Muscle layer of colon (tissue), 2 donors: ENCODE measurements at regions not wholly inside any gene's neighbourhood (a gene's known extent, or its start where the extent isn't known, plus 50 kb on each side); places are given as distances from the start of the nearest gene placed in this dataset.

ENCODE experiments used
- H3K27ac ChIP-seq: one replicate; pipeline ENCODE4 v1.7.0; 2013; ENCODE audit warnings: low read depth, mild to moderate bottlenecking, low read length, moderate library complexity
- H3K27me3 ChIP-seq, 2 donors: one replicate each; pipeline ENCODE4 v1.7.0; 2013; ENCODE audit warnings: low read length in 2 of 2, mild to moderate bottlenecking in 2 of 2; ENCODE audit not compliant: insufficient read depth in 2 of 2, control insufficient read depth in 1 of 2
- H3K36me3 ChIP-seq: one replicate; pipeline ENCODE4 v1.7.0; 2013; ENCODE audit warnings: mild to moderate bottlenecking, low read length; ENCODE audit not compliant: insufficient read depth
- H3K4me1 ChIP-seq: one replicate; pipeline ENCODE4 v1.7.0; 2013; ENCODE audit warnings: mild to moderate bottlenecking, low read length; ENCODE audit not compliant: insufficient read depth
- H3K4me3 ChIP-seq, 2 donors: one replicate each; pipeline ENCODE4 v1.7.0; 2013; ENCODE audit warnings: low read length in 2 of 2, low read depth in 1 of 2, mild to moderate bottlenecking in 1 of 2, moderate library complexity in 1 of 2
- H3K9ac ChIP-seq: one replicate; pipeline ENCODE4 v1.7.0; 2013; ENCODE audit warnings: low read length
- H3K9me3 ChIP-seq: one replicate; pipeline ENCODE4 v1.7.0; 2013; ENCODE audit warnings: mild to moderate bottlenecking, low read length
- donor health status: abdominal sarcoma.
- donor health status: Adenocarcinoma of cecum.

DNA sequence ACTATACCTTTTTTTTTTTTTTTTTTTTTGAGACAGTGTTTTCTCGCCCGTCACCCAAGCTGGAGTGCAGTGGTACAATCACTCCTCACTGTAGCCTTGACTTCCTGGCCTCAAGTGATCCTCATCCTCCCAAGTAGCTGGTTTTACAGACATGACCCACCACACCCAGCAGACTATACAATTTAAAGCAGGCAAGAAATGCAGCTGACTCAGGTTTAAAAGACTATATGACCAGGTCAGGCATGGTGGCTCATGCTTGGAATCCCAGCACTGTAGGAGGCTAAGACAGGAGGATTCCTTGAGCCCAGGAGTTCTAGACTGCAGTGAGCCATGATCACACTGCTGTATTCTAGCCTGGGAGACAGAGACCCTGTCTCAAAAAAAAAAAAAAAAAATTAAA is 89.5 kb upstream of the AUTS2 start:
- Histone ChIP-seq H3K27me3 (no peaks in the 10 kb centered on the region), H3K9ac (no peak overlapping the region), H3K27ac (no peak overlapping the region), H3K4me3 (no peak overlapping the region), H3K9me3 (no peaks in the 10 kb centered on the region), H3K4me1 (no peaks in the 10 kb centered on the region), H3K36me3 (no peaks in the 10 kb centered on the region)

GRCh38 chr7:69510114-69510513 is 88.2 kb upstream of the AUTS2 start:
- Histone ChIP-seq H3K9ac (no peak overlapping the region), H3K27ac (no peak overlapping the region), H3K27me3 (no peaks in the 10 kb centered on the region)

DNA sequence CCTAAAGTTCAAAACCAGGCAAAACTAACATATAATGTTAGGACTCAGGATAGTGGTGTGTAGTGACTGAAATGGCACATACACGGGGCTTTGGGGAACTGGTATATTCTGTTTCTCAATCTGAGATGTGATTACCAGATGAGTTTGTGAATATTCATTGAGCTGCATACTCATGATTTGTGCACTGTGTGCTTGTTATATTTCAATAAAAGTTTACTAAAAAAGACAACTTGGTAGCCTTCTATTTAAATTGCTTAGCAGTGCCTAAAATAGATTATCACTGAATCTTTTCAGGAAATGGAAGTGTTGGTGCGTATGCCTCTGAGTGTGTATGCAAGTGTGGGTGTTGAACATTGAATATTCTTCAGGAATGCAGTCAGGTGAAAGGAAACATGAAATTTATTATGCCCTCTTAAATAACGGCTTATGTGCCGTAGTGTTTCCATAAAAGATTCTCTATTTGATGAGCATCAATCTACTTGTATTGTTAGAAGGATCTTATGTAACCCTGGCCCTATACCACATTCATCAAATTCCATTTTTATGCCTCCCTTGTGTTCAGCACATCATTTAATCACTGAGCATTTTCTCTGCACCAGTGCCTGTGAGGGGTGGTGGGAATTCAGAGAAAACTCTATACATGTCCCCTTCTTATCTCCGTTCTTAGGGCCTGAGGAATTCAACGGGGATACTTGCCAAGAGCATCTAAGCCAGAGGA is 82.6 kb upstream of the AUTS2 start:
- no peak overlapping the region for H3K4me3 ChIP-seq
- H3K4me1 ChIP-seq: peaks cover 9% of the 10 kb centered on the region
- H3K36me3 ChIP-seq: no peaks in the 10 kb centered on the region
- no peaks in the 10 kb centered on the region for H3K9me3 ChIP-seq
- no peaks in the 10 kb centered on the region for H3K27me3 ChIP-seq
- H3K27ac ChIP-seq: no peak overlapping the region
- H3K9ac ChIP-seq: no peak overlapping the region

More at GRCh38 chr7:69510114-69510513, 88.2 kb upstream of the AUTS2 start:
- Histone ChIP-seq H3K9me3 (no peaks in the 10 kb centered on the region), H3K36me3 (no peaks in the 10 kb centered on the region), H3K4me1 (no peaks in the 10 kb centered on the region), H3K4me3 (no peak overlapping the region)

DNA sequence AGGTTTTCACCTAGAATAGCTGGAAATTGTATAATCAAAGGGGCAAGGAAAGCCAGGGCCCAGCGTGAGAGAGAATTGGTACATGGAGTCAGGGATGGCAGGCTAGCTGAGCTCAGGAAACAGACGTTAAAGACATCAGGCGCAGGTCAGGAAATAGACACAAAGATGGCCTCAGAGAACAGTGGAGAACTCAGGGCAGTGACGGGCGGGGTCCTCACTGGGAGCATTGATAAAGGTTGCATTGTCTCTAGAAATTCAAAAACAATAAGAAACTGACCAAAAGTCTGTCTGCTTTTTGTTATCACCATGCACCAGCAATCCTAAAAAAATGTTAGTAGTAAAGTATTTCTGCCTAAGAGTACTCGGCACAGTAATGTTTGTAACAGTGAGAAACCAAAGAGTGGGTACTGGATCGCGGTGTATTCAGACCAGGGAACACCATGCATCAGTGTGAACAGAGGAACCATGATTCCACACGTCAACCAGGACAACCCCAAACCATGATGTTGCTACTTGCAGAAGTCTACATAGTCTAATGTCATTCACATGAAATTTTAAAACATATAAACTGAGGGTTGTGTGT is 81.9 kb upstream of the AUTS2 start:
- Histone ChIP-seq H3K36me3 (no peaks in the 10 kb centered on the region), H3K27ac (no peak overlapping the region), H3K9ac (no peak overlapping the region), H3K27me3 (no peaks in the 10 kb centered on the region), H3K9me3 (no peaks in the 10 kb centered on the region), H3K4me3 (no peak overlapping the region), H3K4me1 (peaks cover 9% of the 10 kb centered on the region)

GRCh38 chr7:69517985-69518704 is 80.1 kb upstream of the AUTS2 start:
- Histone ChIP-seq H3K36me3 (no peaks in the 10 kb centered on the region), H3K9me3 (no peaks in the 10 kb centered on the region), H3K27ac (no peak overlapping the region), H3K4me3 (peak overlapping the region in 1 of 2 donors; percentile 6), H3K9ac (no peak overlapping the region), H3K4me1 (peaks cover 9% of the 10 kb centered on the region), H3K27me3 (no peaks in the 10 kb centered on the region)

GRCh38 chr7:69518705-69519077 is 79.6 kb upstream of the AUTS2 start:
- Histone ChIP-seq H3K4me3 (peak overlapping the region in 1 of 2 donors; percentile 6), H3K27ac (no peak overlapping the region), H3K4me1 (peaks cover 9% of the 10 kb centered on the region), H3K9ac (no peak overlapping the region), H3K9me3 (no peaks in the 10 kb centered on the region), H3K36me3 (no peaks in the 10 kb centered on the region), H3K27me3 (no peaks in the 10 kb centered on the region)

GRCh38 chr7:69526570-69526969 is 71.7 kb upstream of the AUTS2 start:
- Histone ChIP-seq H3K9me3 (no peaks in the 10 kb centered on the region), H3K27me3 (no peaks in the 10 kb centered on the region), H3K4me3 (no peak overlapping the region), H3K4me1 (no peaks in the 10 kb centered on the region), H3K36me3 (no peaks in the 10 kb centered on the region), H3K27ac (no peak overlapping the region), H3K9ac (no peak overlapping the region)

GRCh38 chr7:69527706-69528105 is 70.6 kb upstream of the AUTS2 start:
- Histone ChIP-seq H3K27me3 (no peaks in the 10 kb centered on the region), H3K4me3 (no peak overlapping the region), H3K9ac (no peak overlapping the region), H3K9me3 (no peaks in the 10 kb centered on the region), H3K36me3 (no peaks in the 10 kb centered on the region), H3K4me1 (no peaks in the 10 kb centered on the region), H3K27ac (no peak overlapping the region)

DNA sequence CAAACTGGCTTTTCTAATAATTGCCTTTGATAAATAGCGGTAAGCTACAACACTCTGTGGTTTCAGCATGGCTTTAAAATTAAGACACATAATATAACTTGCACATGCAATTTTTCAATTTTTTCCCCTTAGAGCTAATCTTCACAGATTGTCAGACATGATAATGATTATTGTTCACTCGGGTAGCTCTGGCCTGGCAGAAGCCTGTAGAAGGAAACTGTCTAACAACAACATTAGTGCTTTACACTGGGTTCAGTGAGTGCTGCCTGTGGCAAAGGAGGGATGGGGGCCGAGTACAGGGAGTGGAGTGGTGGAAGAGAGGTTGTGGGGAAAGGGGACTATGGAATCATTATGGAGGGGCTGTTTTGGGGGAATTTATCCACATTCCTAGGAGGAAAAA is 67.2 kb upstream of the AUTS2 start:
- Histone ChIP-seq H3K9ac (no peak overlapping the region), H3K9me3 (no peaks in the 10 kb centered on the region), H3K27ac (no peak overlapping the region), H3K36me3 (no peaks in the 10 kb centered on the region), H3K4me1 (no peaks in the 10 kb centered on the region), H3K4me3 (no peak overlapping the region), H3K27me3 (no peaks in the 10 kb centered on the region)

GRCh38 chr7:69534461-69535041 is 63.7 kb upstream of the AUTS2 start:
- H3K9me3 ChIP-seq: no peaks in the 10 kb centered on the region
- H3K4me1 ChIP-seq: no peaks in the 10 kb centered on the region
- no peak overlapping the region for H3K4me3 ChIP-seq
- H3K27me3 ChIP-seq: no peaks in the 10 kb centered on the region
- H3K36me3 ChIP-seq: no peaks in the 10 kb centered on the region
- H3K27ac ChIP-seq: no peak overlapping the region
- H3K9ac ChIP-seq: no peak overlapping the region

GRCh38 chr7:69537691-69538090 is 60.6 kb upstream of the AUTS2 start:
- Histone ChIP-seq H3K9me3 (no peaks in the 10 kb centered on the region), H3K9ac (no peak overlapping the region), H3K27ac (no peak overlapping the region), H3K4me3 (no peak overlapping the region), H3K27me3 (no peaks in the 10 kb centered on the region), H3K4me1 (no peaks in the 10 kb centered on the region), H3K36me3 (no peaks in the 10 kb centered on the region)
